ENCODE measurements at regions not wholly inside any gene's neighbourhood (a gene's known extent, or its start where the extent isn't known, plus 50 kb on each side); places are given as distances from the start of the nearest gene placed in this dataset.
"Not testable (repeated sequence)": the region's sequence is repeated elsewhere in the genome, so short reads cannot be mapped to it uniquely, and the experiment has no call there.

DNA sequence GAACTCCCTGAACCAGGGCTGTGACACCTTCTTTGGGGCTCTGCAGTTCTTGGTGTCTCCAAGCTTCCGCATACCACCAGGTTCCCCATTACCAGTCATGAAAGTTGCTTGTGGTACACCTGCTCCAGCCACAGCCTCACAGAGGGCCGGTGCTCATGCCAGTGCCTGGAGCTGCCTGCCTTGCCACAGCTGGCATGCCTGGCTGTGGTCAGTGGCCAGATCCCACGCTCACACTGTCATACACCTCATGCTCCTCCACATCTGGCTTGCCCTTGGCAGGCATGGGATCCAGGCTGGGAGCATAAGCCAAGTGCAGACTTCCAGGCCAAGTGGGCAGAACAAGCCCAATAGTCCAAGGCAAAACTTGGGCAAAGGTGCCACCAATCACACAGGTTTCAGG lies 1054.9 kb downstream of the SLITRK5 start:
- TF ChIP-seq, protein P1, sequence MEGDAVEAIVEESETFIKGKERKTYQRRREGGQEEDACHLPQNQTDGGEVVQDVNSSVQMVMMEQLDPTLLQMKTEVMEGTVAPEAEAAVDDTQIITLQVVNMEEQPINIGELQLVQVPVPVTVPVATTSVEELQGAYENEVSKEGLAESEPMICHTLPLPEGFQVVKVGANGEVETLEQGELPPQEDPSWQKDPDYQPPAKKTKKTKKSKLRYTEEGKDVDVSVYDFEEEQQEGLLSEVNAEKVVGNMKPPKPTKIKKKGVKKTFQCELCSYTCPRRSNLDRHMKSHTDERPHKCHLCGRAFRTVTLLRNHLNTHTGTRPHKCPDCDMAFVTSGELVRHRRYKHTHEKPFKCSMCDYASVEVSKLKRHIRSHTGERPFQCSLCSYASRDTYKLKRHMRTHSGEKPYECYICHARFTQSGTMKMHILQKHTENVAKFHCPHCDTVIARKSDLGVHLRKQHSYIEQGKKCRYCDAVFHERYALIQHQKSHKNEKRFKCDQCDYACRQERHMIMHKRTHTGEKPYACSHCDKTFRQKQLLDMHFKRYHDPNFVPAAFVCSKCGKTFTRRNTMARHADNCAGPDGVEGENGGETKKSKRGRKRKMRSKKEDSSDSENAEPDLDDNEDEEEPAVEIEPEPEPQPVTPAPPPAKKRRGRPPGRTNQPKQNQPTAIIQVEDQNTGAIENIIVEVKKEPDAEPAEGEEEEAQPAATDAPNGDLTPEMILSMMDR (IDR thresholded peaks at IDR 0.05; ENCODE audit: unreplicated experiment): no peak
- Mint-ChIP-seq H3K4me1 (ENCODE audit: unreplicated experiment) (no peaks in the 10 kb centered on the region), H3K4me3 (ENCODE audit: unreplicated experiment) (no peak overlapping the region), H3K36me3 (ENCODE audit: low read depth, unreplicated experiment) (no peaks in the 10 kb centered on the region), H3K27me3 (ENCODE audit: unreplicated experiment) (peaks cover 2% of the 10 kb centered on the region), H3K9me3 (ENCODE audit: unreplicated experiment) (no peaks in the 10 kb centered on the region), H3K27ac (ENCODE audit: unreplicated experiment) (no peak overlapping the region)
- no peak for DNase-seq (ENCODE audit: low spot score)

- not testable (repeated sequence) for H3K9me3 Mint-ChIP-seq (ENCODE audit: unreplicated experiment); H3K27me3 Mint-ChIP-seq (ENCODE audit: unreplicated experiment); H3K4me3 Mint-ChIP-seq (ENCODE audit: unreplicated experiment); H3K27ac Mint-ChIP-seq (ENCODE audit: unreplicated experiment); H3K4me1 Mint-ChIP-seq (ENCODE audit: unreplicated experiment); DNase-seq (ENCODE audit: low spot score); H3K36me3 Mint-ChIP-seq (ENCODE audit: low read depth, unreplicated experiment)
These were observed 1056.1 kb downstream of the SLITRK5 start for GRCh38 chr13:88727236-88727635.

- no peaks in the 10 kb centered on the region for H3K36me3 Mint-ChIP-seq (ENCODE audit: low read depth, unreplicated experiment)
- TF ChIP-seq, protein P1 (IDR thresholded peaks at IDR 0.05; ENCODE audit: unreplicated experiment): no peak
- H3K4me3 Mint-ChIP-seq (ENCODE audit: unreplicated experiment): no peak overlapping the region
- no peak overlapping the region for H3K27ac Mint-ChIP-seq (ENCODE audit: unreplicated experiment)
- no peaks in the 10 kb centered on the region for H3K4me1 Mint-ChIP-seq (ENCODE audit: unreplicated experiment)
- H3K27me3 Mint-ChIP-seq (ENCODE audit: unreplicated experiment): peaks cover under 1% of the 10 kb centered on the region
- no peaks in the 10 kb centered on the region for H3K9me3 Mint-ChIP-seq (ENCODE audit: unreplicated experiment)
- no peak for DNase-seq (ENCODE audit: low spot score)
These were observed 1058.4 kb downstream of the SLITRK5 start for GRCh38 chr13:88729605-88730004.

- Mint-ChIP-seq H3K36me3 (ENCODE audit: low read depth, unreplicated experiment) (no peaks in the 10 kb centered on the region), H3K4me3 (ENCODE audit: unreplicated experiment) (no peak overlapping the region), H3K4me1 (ENCODE audit: unreplicated experiment) (no peaks in the 10 kb centered on the region), H3K27ac (ENCODE audit: unreplicated experiment) (no peak overlapping the region), H3K9me3 (ENCODE audit: unreplicated experiment) (no peaks in the 10 kb centered on the region), H3K27me3 (ENCODE audit: unreplicated experiment) (no peaks in the 10 kb centered on the region)
- TF ChIP-seq, protein P1 (IDR thresholded peaks at IDR 0.05; ENCODE audit: unreplicated experiment): no peak
- DNase-seq (ENCODE audit: low spot score): no peak
These were observed 1064.9 kb downstream of the SLITRK5 start for GRCh38 chr13:88736026-88736425.

DNA sequence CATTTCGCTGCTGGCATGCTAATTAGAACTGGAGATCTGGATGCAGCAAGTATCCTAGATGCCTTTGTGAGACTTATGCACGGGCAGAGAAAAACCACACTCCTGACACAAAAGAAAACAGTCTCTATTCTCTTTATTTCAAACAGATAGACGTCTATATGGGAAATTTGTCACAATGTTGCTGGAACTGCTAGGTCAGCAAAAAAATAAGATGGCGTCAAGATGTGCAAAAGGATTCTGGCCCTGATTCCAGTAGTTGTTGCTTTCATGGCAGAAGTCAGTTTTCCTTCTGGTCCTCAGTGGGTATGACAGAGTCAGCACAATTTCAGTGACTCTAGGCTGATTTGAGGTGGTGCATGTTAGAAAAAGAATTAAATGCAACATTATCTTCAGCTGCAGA lies 1068.0 kb downstream of the SLITRK5 start:
- TF ChIP-seq, protein P1 (IDR thresholded peaks at IDR 0.05; ENCODE audit: unreplicated experiment): no peak
- Mint-ChIP-seq H3K9me3 (ENCODE audit: unreplicated experiment) (no peaks in the 10 kb centered on the region), H3K27me3 (ENCODE audit: unreplicated experiment) (no peaks in the 10 kb centered on the region), H3K27ac (ENCODE audit: unreplicated experiment) (no peak overlapping the region), H3K36me3 (ENCODE audit: low read depth, unreplicated experiment) (no peaks in the 10 kb centered on the region), H3K4me1 (ENCODE audit: unreplicated experiment) (no peaks in the 10 kb centered on the region), H3K4me3 (ENCODE audit: unreplicated experiment) (no peak overlapping the region)
- no peak for DNase-seq (ENCODE audit: low spot score)

DNA sequence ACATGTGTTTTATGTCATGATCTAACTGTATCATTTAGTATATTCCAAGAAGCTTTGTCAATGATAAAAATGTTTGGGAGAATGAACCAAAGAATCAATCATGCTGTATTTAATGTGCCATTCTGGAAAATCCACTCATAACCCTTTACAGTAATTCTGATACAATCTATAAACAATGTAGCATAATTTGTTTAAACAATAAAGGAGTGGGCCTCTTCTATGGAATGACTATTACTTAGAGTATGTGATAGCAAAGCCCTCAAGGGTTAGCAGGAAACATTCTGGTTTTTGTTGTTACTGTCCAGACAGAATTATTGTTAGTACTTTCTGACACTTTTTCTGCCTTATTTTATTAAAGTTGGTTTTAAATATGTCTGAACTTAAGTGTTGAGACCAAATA lies 1073.1 kb downstream of the SLITRK5 start:
- no peaks in the 10 kb centered on the region for H3K4me1 Mint-ChIP-seq (ENCODE audit: unreplicated experiment)
- TF ChIP-seq, protein P1 (IDR thresholded peaks at IDR 0.05; ENCODE audit: unreplicated experiment): no peak
- H3K27me3 Mint-ChIP-seq (ENCODE audit: unreplicated experiment): no peaks in the 10 kb centered on the region
- DNase-seq (ENCODE audit: low spot score): no peak
- no peak overlapping the region for H3K27ac Mint-ChIP-seq (ENCODE audit: unreplicated experiment)
- H3K4me3 Mint-ChIP-seq (ENCODE audit: unreplicated experiment): no peak overlapping the region
- H3K9me3 Mint-ChIP-seq (ENCODE audit: unreplicated experiment): no peaks in the 10 kb centered on the region
- H3K36me3 Mint-ChIP-seq (ENCODE audit: low read depth, unreplicated experiment): no peaks in the 10 kb centered on the region
